ENCODE measurements at regions not wholly inside any gene's neighbourhood (a gene's known extent, or its start where the extent isn't known, plus 50 kb on each side); places are given as distances from the start of the nearest gene placed in this dataset. TPM values are rescaled to one million over a fixed set of nuclear protein-coding genes. Genes with fewer than 3 reads are reported as not detected.
A peak's percentile ranks its signal among the peaks of the same experiment; 100 is the strongest.

DNA sequence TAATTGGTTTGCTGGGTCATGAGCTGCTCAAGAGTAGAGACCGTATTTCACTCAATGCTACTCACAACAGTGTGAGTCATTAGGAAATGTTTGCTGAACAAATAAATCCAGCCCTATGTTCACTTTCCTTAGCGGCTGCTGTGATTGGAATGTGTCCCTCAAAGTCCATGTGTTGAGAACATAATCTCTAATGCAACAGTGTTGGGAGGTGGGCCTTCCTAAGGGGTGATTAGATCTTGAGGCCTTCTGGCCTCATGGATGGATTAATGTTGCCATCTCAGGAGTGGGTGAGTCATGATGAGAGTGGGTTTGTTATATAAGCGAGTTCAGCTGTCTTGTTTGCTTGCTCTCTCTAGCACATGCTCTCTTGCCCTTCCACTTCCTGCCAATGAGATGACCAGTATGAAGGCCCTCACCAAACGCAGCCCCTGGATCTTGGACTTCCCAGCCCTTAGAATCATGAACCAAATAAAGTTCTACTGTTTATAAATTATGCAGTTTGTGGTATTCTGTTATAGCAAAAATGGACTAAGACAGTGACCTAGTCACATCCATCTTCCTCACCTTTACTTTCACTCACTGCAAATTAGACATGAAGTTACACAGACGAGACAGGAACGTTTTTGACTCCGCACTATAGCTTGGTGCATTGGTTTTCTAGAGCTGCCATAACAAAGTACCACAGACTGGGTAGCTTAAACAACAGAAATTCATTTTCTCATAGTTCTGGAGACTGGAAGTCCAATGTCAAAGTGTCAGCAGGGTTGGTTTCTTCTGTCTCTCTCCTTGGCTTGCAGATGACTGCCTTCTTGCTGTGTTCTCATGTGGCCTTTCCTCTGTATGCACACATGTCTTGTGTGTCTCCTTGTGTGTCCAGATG lies 50.9 kb upstream of the FAM169A start:
- intact Hi-C loops (cut with micrococcal nuclease): loop anchor here (5.0 kb wide), 1 partner anchor 150 kb away; the partner anchor contains the start of genes GFM2 and NSA2
- H3K4me3 ChIP-seq: no peak overlapping the region
- 0% methylated on average over 7 of the region's 7 CpGs for WGBS (ENCODE audit: insufficient coverage, low coverage, missing lambda C conversion rate)
- no peaks in the 10 kb centered on the region for H3K4me1 ChIP-seq (replicated peaks in 1 of 2; ENCODE audit: control insufficient read depth in 2 of 2, insufficient read depth in 2 of 2, low read length in 2 of 2)
- H3K9me3 ChIP-seq (replicated peaks; ENCODE audit: control insufficient read depth, insufficient read depth, low read depth, low read length): no peaks in the 10 kb centered on the region
- ChIA-PET POLR2A (no interaction called here), CTCF (ENCODE audit: low intra/inter-chr PET ratio) (no interaction called here)
- no peak overlapping the region for H3K9ac ChIP-seq (ENCODE audit: insufficient read depth in 1 of 2, low read depth in 2 of 2, low read length in 2 of 2)
- no peak overlapping the region for H3K27ac ChIP-seq (ENCODE audit: extremely low read depth, low read depth, low read length)
- ATAC-seq: no peak
- no TSS peak for BruUV-seq (replicated peaks)
- H4K20me1 ChIP-seq (replicated peaks; ENCODE audit: control insufficient read depth, insufficient read depth, low read length): no peaks in the 10 kb centered on the region
- TF ChIP-seq, protein P1, sequence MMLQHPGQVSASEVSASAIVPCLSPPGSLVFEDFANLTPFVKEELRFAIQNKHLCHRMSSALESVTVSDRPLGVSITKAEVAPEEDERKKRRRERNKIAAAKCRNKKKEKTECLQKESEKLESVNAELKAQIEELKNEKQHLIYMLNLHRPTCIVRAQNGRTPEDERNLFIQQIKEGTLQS (IDR thresholded peaks at IDR 0.05): peak; percentile 39; the same call in 1 of the 2 replicates
- TF ChIP-seq, protein P1 (CRISPR knock-in tag; conservative IDR thresholded peaks at IDR 0.05): no peak
- no peak for TF ChIP-seq ZNF143 (CRISPR knock-in tag; IDR thresholded peaks at IDR 0.05)
- peak; percentile 39 to 52; a peak in 2 of 4 replicates for TF ChIP-seq KDM1A (IDR thresholded peaks at IDR 0.05)
- no peaks in the 10 kb centered on the region for H3K27me3 ChIP-seq (ENCODE audit: control insufficient read depth in 2 of 2, insufficient read depth in 2 of 2, low read length in 2 of 2)
- H3K79me2 ChIP-seq (ENCODE audit: control insufficient read depth, insufficient read depth, low read length): no peaks in the 10 kb centered on the region
- H3K4me2 ChIP-seq (ENCODE audit: insufficient read depth, low read length): no peak overlapping the region
- DNase-seq (ENCODE audit: extremely low read depth in 1 of 4, low spot score in 3 of 4): no peak
- H3K36me3 ChIP-seq (ENCODE audit: control insufficient read depth, insufficient read depth, low read length): no peaks in the 10 kb centered on the region
- in situ Hi-C loops (cut with MboI): loop anchor here (5.0 to 10.0 kb wide), 2 partner anchors 240 to 1012 kb away; no protein-coding TSS in a partner anchor
- no peaks in the 10 kb centered on the region for H3K9me1 ChIP-seq (ENCODE audit: control insufficient read depth, insufficient read depth, low read length)
- FAIRE-seq: no peak
- no peak overlapping the region for H2AFZ ChIP-seq (ENCODE audit: low read depth, low read length)

Small RNA genes lying in the stretch of these regions (small RNA-seq; reads per million reads assigned to genes)
- not detected for gene AC116337.2

Measured in K562 (cell line).